ENCODE measurements at regions not wholly inside any gene's neighbourhood (a gene's known extent, or its start where the extent isn't known, plus 50 kb on each side); places are given as distances from the start of the nearest gene placed in this dataset.
"Not testable (repeated sequence)": the region's sequence is repeated elsewhere in the genome, so short reads cannot be mapped to it uniquely, and the experiment has no call there.

GRCh38 chr12:92400006-92400405, 254.4 kb upstream of the BTG1 start:
- no peak for DNase-seq (ENCODE audit: low read depth in 3 of 3)

- no peak for DNase-seq (ENCODE audit: low read depth in 3 of 3)
These were observed 253.1 kb upstream of the BTG1 start for GRCh38 chr12:92398565-92399309.

GRCh38 chr12:92396647-92397252, 251.1 kb upstream of the BTG1 start:
- no peak for DNase-seq (ENCODE audit: low read depth in 3 of 3)

DNA sequence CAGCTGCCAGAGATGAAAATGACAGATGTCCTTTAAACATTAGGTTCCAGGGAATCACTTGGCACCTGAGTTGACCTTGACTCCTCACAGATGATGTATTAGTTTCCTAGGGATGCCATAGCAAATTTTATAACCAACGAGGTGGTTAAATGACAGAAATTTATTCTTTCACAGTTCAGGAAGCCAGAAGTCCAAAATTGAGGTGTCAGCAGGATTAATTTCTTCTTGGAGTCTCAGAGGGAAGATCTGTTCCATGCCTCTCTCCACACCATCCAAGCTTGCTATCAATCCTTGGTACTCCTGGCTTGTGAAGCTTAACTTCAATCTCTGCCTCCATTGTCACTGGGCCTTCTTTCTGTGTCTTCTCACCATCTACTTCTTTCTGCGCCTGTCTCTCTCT, 249.7 kb upstream of the BTG1 start:
- DNase-seq (ENCODE audit: low read depth in 3 of 3): no peak

- DNase-seq (ENCODE audit: low read depth in 3 of 3): no peak
These were observed 249.2 kb upstream of the BTG1 start for GRCh38 chr12:92394895-92395294.

GRCh38 chr12:92393504-92393903, 247.9 kb upstream of the BTG1 start:
- DNase-seq (ENCODE audit: low read depth in 3 of 3): no peak

DNA sequence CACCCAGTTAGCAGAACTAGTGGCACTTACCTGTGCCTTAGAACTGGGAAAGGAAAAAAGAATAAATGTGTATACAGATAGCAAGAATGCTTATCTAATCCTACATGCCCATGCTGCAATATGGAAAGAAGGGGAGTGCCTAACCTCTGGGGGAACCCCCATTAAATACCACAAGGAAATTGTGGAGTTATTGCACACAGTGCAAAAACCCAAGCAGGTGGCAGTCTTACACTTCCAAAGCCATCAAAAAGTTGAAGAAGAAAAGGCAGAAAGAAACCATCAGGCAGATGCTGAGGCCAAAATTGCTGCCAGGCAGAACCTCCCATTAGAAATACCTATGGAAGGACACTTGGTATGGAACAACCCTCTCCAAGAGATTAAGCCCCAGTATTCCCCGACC, 246.1 kb upstream of the BTG1 start:
- DNase-seq (ENCODE audit: low read depth in 3 of 3): not testable (repeated sequence)

DNA sequence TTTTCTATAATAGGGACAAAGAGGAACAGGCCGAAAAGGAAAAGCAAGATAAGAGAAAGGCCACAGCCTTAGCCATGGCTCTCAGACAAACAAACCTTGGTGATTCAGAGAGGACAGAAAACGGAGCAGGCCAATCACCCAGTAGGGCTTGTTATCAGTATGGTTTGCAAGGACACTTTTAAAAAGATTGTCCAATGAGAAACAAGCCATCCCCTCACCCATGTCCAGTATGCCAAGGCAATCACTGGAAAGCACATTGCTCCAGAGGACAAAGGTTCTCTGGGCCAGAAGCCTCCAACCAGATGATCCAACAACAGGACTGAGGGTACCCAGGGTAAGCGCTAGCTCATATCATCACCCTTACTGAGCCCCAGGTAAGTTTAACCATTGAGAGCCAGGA, 243.8 kb upstream of the BTG1 start:
- DNase-seq (ENCODE audit: low read depth in 3 of 3): no peak

DNA sequence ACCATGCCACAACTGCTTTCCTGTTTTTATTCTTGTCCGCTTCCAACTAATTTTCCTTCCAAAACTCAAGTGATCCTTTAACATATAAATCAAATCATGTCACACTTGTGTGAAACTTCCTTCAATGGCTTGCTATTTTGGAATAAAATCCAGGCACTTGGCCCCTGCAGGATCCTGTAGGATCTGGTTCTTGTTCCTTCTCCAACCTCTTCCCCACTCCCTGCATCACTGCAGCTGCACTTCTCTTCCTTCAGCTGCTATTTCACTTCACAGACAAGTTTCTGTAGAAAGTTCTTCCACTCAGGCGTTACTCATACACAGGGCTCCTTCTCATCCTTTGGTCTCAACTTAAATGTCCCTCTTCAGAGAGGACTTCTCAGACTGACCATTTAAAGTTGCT, 239.7 kb upstream of the BTG1 start:
- no peak for DNase-seq (ENCODE audit: low read depth in 3 of 3)

GRCh38 chr12:92384571-92384970, 238.9 kb upstream of the BTG1 start:
- DNase-seq (ENCODE audit: low read depth in 3 of 3): no peak

DNA sequence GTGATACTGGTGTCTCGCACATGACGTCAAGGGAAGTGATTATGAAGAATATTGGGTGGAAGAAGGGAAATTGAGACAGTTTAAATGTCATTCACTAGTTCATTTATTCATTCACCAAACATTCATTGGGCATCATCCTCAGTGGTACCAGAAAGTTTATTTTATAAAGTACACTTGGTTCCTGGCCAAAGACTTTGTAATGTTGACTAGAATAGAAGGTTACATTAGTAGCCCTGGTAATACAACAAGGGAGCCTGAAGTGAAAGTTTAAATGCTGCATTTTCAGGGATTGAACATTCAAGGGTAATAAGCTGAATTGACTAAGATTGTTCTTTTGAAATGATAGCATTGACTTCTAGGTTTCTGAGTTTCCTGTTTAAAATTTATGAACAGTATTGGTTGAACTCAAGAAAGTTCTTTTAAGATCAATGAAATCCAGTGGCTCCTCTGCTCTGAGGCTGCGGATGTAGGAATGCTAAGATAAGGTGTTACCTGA, 236.8 kb upstream of the BTG1 start:
- no peak for DNase-seq (ENCODE audit: low read depth in 3 of 3)

DNA sequence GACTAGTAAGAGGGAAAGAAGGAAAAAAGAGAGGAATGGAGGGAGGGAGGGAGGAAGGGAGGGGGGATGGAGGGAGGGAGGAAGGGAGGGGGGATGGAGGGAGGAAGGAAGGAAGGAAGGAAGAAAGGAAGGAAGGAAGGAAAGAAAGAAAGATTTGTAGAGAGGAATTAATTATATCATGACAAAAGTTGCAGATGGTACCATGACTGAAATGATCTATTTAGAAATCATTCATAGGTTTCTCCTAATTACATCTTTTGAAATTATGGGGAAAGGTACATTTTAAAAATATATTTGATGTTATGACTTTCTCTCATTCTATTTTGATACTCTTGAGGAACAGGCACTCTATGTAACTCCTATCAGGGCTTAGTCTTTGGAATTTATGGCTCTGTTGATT, 236.2 kb upstream of the BTG1 start:
- no peak for DNase-seq (ENCODE audit: low read depth in 3 of 3)

DNA sequence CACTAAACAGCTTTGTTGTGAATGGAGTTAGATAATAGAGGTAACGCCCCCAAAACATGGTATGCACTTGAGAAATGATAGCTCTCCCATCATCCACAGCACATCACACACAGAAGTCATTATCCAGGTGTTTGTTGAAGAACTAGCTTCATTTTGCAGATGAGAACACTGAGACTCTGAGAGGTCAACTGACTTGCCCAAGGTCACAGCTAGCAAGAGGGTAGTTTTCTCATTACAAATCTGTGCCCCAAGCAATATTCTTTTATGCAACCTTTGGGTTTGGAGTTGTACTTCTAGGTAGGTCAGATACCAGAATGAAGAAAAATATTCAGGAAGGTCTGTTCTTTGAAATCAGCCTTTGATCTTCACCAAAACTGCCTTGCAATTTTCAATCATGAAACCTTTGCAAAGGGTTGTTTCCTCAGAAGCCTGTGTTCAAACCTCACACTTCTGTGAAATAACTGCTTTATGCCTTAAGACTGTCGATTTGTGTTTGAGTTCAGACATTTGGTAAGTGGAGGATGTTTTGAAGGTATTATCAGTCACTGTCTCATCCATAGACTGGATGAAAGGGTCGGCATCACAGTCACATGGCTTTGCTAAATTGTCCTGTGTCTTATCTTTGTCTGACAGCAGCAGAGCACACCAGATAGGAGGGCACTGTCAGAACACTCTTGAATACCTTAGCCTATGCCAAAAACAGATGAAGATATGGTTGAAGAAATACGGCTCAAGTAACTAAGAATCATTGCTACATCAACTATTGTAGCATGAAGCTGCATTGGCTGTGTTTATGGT, 233.2 kb upstream of the BTG1 start:
- DNase-seq (ENCODE audit: low read depth in 3 of 3): no peak

- not testable (repeated sequence) for DNase-seq (ENCODE audit: low read depth in 3 of 3)
These were observed 229.9 kb upstream of the BTG1 start for GRCh38 chr12:92375504-92375903.

DNA sequence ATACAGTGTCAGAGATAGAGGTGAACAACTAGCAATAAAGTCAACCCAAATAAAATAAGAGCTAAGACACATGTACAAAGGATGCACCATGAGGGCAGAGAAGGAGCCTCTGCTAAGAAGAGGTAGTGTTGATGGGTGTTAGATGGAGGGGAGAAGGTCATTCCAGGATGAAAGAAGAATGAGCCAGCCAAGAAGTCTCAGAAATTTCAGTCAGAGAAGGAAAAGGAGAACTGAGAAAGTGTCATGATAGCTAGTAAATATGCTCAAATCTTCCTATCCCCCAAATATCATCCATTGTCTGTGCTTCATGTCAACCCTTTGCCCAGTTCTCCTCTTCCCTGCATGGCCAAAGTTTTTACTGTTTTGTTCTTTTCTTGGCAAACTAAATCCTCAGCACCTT, 225.2 kb upstream of the BTG1 start:
- DNase-seq (ENCODE audit: low read depth in 3 of 3): no peak

GRCh38 chr12:92369636-92370035, 224.0 kb upstream of the BTG1 start:
- DNase-seq (ENCODE audit: low read depth in 3 of 3): no peak

DNA sequence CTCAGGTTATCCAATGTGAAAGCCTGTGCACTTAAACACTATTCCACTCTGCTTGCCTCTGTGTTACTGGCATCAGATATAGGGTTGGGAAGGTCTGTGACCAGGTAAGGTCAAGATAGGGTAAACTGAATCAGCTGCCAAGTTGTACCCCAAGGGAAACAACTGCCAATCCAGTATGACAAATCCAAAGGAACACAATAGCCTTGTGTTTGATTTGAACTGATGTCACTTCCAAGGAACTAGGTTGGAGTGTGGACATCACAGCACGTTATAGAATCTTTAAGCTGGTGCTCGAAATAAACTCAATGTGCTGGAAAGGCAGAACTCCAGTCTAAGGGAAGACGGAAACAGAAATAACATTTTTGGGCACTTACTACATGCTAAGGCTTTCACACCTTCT, 223.4 kb upstream of the BTG1 start:
- no peak for DNase-seq (ENCODE audit: low read depth in 3 of 3)

GRCh38 chr12:92365836-92366235, 220.2 kb upstream of the BTG1 start:
- no peak for DNase-seq (ENCODE audit: low read depth in 3 of 3)

DNA sequence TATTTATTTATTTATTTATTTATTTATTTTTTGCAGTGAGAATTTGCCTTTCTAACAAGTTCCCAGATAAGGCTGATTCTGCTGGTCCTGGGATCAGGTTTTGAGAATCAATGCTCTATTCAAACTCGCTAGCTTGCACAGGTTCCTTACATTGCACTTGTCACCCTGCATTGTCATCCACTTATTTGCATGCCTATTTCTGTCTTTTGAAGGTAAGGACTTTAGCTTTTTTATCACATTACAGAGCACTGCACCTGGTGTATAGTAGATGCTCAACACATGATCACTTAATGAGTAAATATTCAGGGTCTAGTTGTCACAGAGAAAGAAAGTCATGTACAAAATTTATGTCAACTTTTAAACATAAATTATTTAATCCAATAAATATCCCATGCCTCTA, 219.7 kb upstream of the BTG1 start:
- no peak for DNase-seq (ENCODE audit: low read depth in 3 of 3)

GRCh38 chr12:92363295-92364146, 217.9 kb upstream of the BTG1 start:
- DNase-seq (ENCODE audit: low read depth in 3 of 3): peak in 2 of 3 experiments; percentile 21 to 26

DNA sequence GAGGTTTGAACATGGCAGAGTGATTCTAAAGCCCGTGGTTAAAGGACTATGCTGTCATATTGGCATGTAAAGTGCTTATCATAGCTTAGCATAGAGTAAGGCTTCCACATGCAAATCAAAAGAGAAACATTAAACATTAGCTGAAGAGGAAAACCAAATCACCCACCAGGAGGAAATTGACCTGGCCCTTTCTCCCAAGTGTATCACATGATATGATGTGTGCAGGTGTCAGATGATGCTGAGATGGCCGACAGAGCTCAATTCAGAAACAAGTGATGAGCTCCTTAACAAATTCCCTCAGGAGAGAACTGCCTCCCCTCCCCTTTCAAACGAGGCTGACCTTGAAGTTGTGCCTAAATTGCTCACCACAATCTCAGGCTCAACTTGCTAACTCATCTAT, 217.1 kb upstream of the BTG1 start:
- no peak for DNase-seq (ENCODE audit: low read depth in 3 of 3)

DNA sequence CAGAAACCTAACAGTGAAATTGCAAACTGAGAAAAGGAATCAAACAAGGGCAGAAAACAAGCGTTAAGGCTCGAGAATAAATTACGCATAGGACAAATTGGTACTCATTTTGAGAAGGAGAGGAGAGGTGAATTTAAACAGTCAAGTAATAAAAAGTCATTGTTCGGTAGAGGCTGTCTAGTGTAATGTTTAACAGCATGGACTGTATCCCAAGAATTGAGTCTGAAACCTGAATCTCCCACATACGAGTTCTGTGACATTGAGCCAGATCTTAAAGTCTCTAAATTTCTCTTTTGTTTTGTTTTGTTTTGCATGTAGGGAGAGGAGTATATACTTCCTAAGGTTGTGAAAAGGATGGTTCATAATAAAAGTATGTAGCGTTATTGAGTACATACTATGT, 216.5 kb upstream of the BTG1 start:
- DNase-seq (ENCODE audit: low read depth in 3 of 3): no peak
